ENCODE measurements at regions not wholly inside any gene's neighbourhood (a gene's known extent, or its start where the extent isn't known, plus 50 kb on each side); places are given as distances from the start of the nearest gene placed in this dataset.

GRCh38 chr11:104328512-104328907 lies 164.6 kb upstream of the PDGFD start:
- TF ChIP-seq CTCF (tag by site-specific recombination; IDR thresholded peaks at IDR 0.05) = no peak
- TF ChIP-seq MEIS1 (CRISPR knock-in tag; IDR thresholded peaks at IDR 0.05; ENCODE audit: borderline replicate concordance) = no peak
- TF ChIP-seq PATZ1 (tag by site-specific recombination; IDR thresholded peaks at IDR 0.05) = no peak
- no peak for TF ChIP-seq YY1 (tag by site-specific recombination; IDR thresholded peaks at IDR 0.05)
- no peak for TF ChIP-seq ZNF558 (tag by site-specific recombination; IDR thresholded peaks at IDR 0.05)
- no peak for TF ChIP-seq ZNF843 (tag by site-specific recombination; IDR thresholded peaks at IDR 0.05)
- TF ChIP-seq ZNF488 (tag by site-specific recombination; IDR thresholded peaks at IDR 0.05) = no peak
- no peak for TF ChIP-seq ZNF530 (tag by site-specific recombination; IDR thresholded peaks at IDR 0.05; ENCODE audit: low read depth)
- TF ChIP-seq ZBTB1 (tag by site-specific recombination; IDR thresholded peaks at IDR 0.05) = no peak
- TF ChIP-seq ZNF561 (tag by site-specific recombination; IDR thresholded peaks at IDR 0.05; ENCODE audit: borderline replicate concordance) = no peak

All from HEK293 (cell line).